ENCODE measurements at regions not wholly inside any gene's neighbourhood (a gene's known extent, or its start where the extent isn't known, plus 50 kb on each side); places are given as distances from the start of the nearest gene placed in this dataset.
"Not testable (repeated sequence)": the region's sequence is repeated elsewhere in the genome, so short reads cannot be mapped to it uniquely, and the experiment has no call there.

- not testable (repeated sequence) for H3K4me1 ChIP-seq (ENCODE audit: control insufficient read depth, insufficient read depth, low read length); H3K4me2 ChIP-seq (ENCODE audit: low read length); H3K9ac ChIP-seq (ENCODE audit: low read depth, low read length); H3K4me3 ChIP-seq (ENCODE audit: low read length); H3K9me3 ChIP-seq (replicated peaks; ENCODE audit: low read length); H3K36me3 ChIP-seq (ENCODE audit: insufficient read depth, low read length); H3K27me3 ChIP-seq (ENCODE audit: control insufficient read depth, insufficient read depth, low read length)
Observed at GRCh38 chr2:89245478-89245877, 554.0 kb downstream of the RPIA start.

- not testable (repeated sequence) for H3K4me2 ChIP-seq (ENCODE audit: low read length); H3K9me3 ChIP-seq (replicated peaks; ENCODE audit: low read length); H3K4me1 ChIP-seq (ENCODE audit: control insufficient read depth, insufficient read depth, low read length); H3K36me3 ChIP-seq (ENCODE audit: insufficient read depth, low read length); H3K9ac ChIP-seq (ENCODE audit: low read depth, low read length); H3K27me3 ChIP-seq (ENCODE audit: control insufficient read depth, insufficient read depth, low read length); H3K4me3 ChIP-seq (ENCODE audit: low read length)
Observed at GRCh38 chr2:89246027-89246426, 554.6 kb downstream of the RPIA start.

- H3K27me3 ChIP-seq (ENCODE audit: control insufficient read depth, insufficient read depth, low read length); H3K36me3 ChIP-seq (ENCODE audit: insufficient read depth, low read length): not testable (repeated sequence)
Observed at GRCh38 chr2:89246620-89247019, 555.1 kb downstream of the RPIA start.

DNA sequence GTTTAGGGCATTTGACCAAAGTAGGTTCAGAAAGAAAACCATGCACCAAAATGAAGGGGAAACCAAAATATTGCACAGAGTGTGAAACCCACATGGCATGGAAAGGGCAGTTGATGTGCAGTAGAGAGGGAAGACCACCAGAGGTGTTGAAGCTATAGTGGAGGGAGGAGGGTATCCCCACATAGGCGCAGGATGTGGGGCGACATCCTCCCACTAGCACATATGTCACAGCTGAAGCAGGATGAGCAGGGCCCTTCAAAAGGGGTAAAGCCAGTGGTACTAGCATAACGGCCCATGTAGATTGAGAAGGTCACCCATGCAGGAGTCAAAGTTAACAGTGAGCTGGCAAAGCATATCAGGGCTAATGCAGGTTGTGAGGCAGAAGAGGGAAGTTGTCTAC lies 563.5 kb downstream of the RPIA start:
- H3K36me3 ChIP-seq (ENCODE audit: insufficient read depth, low read length); H3K4me1 ChIP-seq (ENCODE audit: control insufficient read depth, insufficient read depth, low read length); H3K4me2 ChIP-seq (ENCODE audit: low read length); H3K4me3 ChIP-seq (ENCODE audit: low read length); H3K9me3 ChIP-seq (replicated peaks; ENCODE audit: low read length); H3K27me3 ChIP-seq (ENCODE audit: control insufficient read depth, insufficient read depth, low read length); H3K9ac ChIP-seq (ENCODE audit: low read depth, low read length): not testable (repeated sequence)

More at GRCh38 chr2:89246620-89247019, 555.1 kb downstream of the RPIA start:
- not testable (repeated sequence) for H3K9ac ChIP-seq (ENCODE audit: low read depth, low read length); H3K4me2 ChIP-seq (ENCODE audit: low read length); H3K9me3 ChIP-seq (replicated peaks; ENCODE audit: low read length); H3K4me3 ChIP-seq (ENCODE audit: low read length); H3K4me1 ChIP-seq (ENCODE audit: control insufficient read depth, insufficient read depth, low read length)

- H3K9ac ChIP-seq (ENCODE audit: low read depth, low read length); H3K36me3 ChIP-seq (ENCODE audit: insufficient read depth, low read length); H3K4me1 ChIP-seq (ENCODE audit: control insufficient read depth, insufficient read depth, low read length); H3K27me3 ChIP-seq (ENCODE audit: control insufficient read depth, insufficient read depth, low read length); H3K4me3 ChIP-seq (ENCODE audit: low read length); H3K4me2 ChIP-seq (ENCODE audit: low read length); H3K9me3 ChIP-seq (replicated peaks; ENCODE audit: low read length): not testable (repeated sequence)
Observed at GRCh38 chr2:89273443-89273842, 582.0 kb downstream of the RPIA start.

DNA sequence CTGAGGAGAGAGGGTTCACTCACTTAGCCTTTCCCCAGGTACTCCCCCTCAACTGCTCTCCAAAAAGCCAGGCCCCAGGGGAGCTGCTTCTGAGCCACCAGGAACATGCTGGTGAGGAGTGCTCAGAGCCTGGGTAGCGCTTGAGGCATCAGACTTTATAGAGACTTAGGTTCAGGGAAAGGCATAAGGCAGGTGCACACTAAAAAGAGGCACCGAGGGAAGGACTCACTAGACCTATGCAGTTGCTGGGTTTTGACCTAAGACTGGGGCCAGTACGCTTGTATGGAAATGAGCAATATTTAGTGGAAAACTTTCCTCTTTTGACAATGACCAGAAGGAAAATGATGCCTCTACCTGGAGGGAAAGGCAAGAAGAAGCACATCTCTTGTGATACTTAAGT lies 589.1 kb downstream of the RPIA start:
- not testable (repeated sequence) for H3K27me3 ChIP-seq (ENCODE audit: control insufficient read depth, insufficient read depth, low read length); H3K9ac ChIP-seq (ENCODE audit: low read depth, low read length); H3K9me3 ChIP-seq (replicated peaks; ENCODE audit: low read length); H3K36me3 ChIP-seq (ENCODE audit: insufficient read depth, low read length); H3K4me3 ChIP-seq (ENCODE audit: low read length); H3K4me2 ChIP-seq (ENCODE audit: low read length); H3K4me1 ChIP-seq (ENCODE audit: control insufficient read depth, insufficient read depth, low read length)

DNA sequence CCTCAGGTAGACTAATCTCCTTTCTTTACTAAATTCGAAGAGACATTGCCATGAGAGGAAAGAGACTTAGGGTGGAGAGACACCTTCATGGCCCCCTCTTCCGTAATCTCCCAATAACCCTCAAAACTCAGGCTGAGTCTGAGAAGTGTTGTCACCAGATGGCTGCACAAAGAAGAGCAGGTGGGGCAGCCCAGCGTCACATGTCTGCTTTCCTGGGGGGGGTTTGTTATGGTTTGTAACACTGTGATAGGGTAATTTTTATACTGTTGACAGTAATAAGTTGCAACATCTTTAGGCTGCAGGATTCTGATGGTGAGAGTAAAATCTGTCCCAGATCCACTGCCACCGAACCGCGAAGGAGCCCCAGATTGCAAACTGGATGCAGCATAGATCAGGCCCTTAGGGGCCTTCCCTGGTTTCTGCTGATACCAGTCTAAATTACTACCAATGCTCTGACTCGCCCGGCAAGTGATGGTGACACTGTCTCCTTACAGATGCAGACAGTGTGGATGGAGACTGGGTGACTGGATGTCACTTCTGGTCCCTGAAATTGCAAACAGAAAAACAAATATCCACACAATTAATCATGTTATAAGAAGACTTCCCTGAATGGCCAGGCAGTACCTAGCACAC lies 595.1 kb downstream of the RPIA start:
- not testable (repeated sequence) for H3K4me2 ChIP-seq (ENCODE audit: low read length); H3K4me1 ChIP-seq (ENCODE audit: control insufficient read depth, insufficient read depth, low read length); H3K4me3 ChIP-seq (ENCODE audit: low read length); H3K9ac ChIP-seq (ENCODE audit: low read depth, low read length); H3K36me3 ChIP-seq (ENCODE audit: insufficient read depth, low read length); H3K9me3 ChIP-seq (replicated peaks; ENCODE audit: low read length); H3K27me3 ChIP-seq (ENCODE audit: control insufficient read depth, insufficient read depth, low read length)

DNA sequence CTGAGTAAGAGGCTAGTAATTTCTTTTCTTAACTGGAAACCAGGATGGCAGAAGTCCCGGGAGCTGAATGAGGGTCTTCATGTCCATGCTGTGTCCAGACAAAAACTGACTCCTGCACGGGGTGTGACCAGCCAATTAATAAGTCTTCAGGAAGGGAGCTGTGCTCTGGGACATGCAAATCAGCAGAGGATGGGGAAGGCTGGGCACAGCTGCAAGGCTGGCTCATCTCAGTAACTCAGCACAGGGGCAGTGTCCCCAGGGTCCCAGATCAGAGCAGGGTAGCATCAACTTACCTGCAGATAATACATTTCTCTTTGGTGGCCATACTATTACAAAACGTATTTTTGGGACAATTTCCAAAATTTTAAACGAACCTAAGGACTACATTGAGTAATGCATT lies 595.6 kb downstream of the RPIA start:
- H3K4me2 ChIP-seq (ENCODE audit: low read length); H3K36me3 ChIP-seq (ENCODE audit: insufficient read depth, low read length); H3K4me1 ChIP-seq (ENCODE audit: control insufficient read depth, insufficient read depth, low read length); H3K27me3 ChIP-seq (ENCODE audit: control insufficient read depth, insufficient read depth, low read length); H3K4me3 ChIP-seq (ENCODE audit: low read length); H3K9me3 ChIP-seq (replicated peaks; ENCODE audit: low read length); H3K9ac ChIP-seq (ENCODE audit: low read depth, low read length): not testable (repeated sequence)

DNA sequence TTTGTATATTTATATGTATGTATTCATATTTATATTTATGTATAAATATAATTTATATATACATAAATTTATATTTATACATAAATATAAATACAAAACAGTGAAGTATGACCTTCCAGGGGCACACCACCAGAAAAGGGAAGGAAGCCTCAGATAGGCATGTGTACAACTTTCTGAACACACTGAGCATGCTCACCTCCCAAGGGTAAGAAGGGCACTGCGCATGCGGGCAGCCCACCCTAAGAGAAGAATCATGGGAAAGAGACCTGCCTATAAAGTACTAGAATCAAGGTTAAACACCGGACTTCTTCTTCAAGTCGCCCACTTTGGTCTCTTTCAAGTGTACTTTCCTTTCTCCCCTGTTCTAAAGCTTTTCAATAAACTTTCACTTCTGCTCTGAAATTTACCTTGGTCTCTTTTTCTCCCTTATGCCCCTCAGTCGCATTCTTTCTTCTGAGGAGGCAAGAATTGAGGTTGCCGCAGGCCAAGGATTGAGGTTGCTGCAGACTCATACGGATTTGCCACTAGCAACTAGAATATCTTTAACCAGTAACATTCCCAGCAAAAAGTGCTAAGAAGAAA lies 600.3 kb downstream of the RPIA start:
- H3K4me3 ChIP-seq (ENCODE audit: low read length); H3K36me3 ChIP-seq (ENCODE audit: insufficient read depth, low read length); H3K9me3 ChIP-seq (replicated peaks; ENCODE audit: low read length); H3K27me3 ChIP-seq (ENCODE audit: control insufficient read depth, insufficient read depth, low read length); H3K4me1 ChIP-seq (ENCODE audit: control insufficient read depth, insufficient read depth, low read length); H3K4me2 ChIP-seq (ENCODE audit: low read length); H3K9ac ChIP-seq (ENCODE audit: low read depth, low read length): not testable (repeated sequence)

- H3K36me3 ChIP-seq (ENCODE audit: insufficient read depth, low read length); H3K27me3 ChIP-seq (ENCODE audit: control insufficient read depth, insufficient read depth, low read length); H3K9me3 ChIP-seq (replicated peaks; ENCODE audit: low read length); H3K4me1 ChIP-seq (ENCODE audit: control insufficient read depth, insufficient read depth, low read length); H3K4me3 ChIP-seq (ENCODE audit: low read length); H3K9ac ChIP-seq (ENCODE audit: low read depth, low read length); H3K4me2 ChIP-seq (ENCODE audit: low read length): not testable (repeated sequence)
Observed at GRCh38 chr2:89293399-89293798, 601.9 kb downstream of the RPIA start.

DNA sequence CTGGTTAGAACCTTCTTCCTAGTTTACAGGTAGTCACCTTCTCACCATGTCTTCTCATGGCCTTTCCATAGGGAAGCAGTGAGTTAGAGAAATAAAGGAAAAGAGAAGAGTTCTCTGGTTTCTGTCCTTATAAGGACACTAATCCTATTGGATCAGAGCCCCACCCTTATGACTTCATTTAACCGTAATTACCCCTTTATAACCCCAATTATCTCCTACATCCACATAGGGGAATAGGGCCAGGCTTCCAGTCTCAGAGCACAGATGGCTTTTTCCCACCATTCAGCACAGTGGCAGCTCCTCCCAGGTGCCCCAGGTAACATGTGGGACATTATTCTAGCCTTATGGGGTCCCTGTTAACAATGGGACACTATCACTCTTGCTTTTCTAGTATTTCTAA lies 602.9 kb downstream of the RPIA start:
- H3K4me1 ChIP-seq (ENCODE audit: control insufficient read depth, insufficient read depth, low read length); H3K4me3 ChIP-seq (ENCODE audit: low read length); H3K9me3 ChIP-seq (replicated peaks; ENCODE audit: low read length); H3K9ac ChIP-seq (ENCODE audit: low read depth, low read length); H3K4me2 ChIP-seq (ENCODE audit: low read length); H3K27me3 ChIP-seq (ENCODE audit: control insufficient read depth, insufficient read depth, low read length); H3K36me3 ChIP-seq (ENCODE audit: insufficient read depth, low read length): not testable (repeated sequence)

DNA sequence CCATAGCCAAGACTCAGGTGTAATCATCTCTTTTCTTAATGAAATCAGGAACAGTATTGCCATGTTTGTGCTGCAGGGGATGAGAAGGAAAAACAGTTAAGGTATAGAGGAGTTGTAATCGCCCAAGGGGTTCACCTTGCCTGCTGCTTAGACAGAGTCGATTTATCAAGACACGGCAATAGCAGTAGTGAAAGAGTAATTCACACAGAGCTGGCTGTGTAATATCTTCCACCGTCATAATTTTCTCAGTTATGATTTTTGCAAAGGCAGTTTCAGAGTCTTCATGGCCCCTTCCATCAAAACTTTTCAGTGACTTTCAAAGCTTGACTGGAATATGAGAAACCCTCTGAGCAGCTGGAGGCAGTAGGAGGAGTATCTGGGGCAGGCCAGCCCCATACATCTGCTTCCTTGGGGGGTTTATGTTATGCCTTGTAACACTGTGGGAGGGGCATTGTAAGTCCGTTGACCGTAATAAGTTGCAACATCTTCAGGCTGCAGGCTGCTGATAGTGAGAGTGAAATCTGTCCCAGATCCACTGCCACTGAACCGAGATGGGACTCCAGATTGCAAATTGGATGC lies 605.4 kb downstream of the RPIA start:
- H3K4me2 ChIP-seq (ENCODE audit: low read length); H3K9me3 ChIP-seq (replicated peaks; ENCODE audit: low read length); H3K9ac ChIP-seq (ENCODE audit: low read depth, low read length); H3K27me3 ChIP-seq (ENCODE audit: control insufficient read depth, insufficient read depth, low read length); H3K4me3 ChIP-seq (ENCODE audit: low read length); H3K4me1 ChIP-seq (ENCODE audit: control insufficient read depth, insufficient read depth, low read length); H3K36me3 ChIP-seq (ENCODE audit: insufficient read depth, low read length): not testable (repeated sequence)

Measured in skeletal muscle satellite cell (primary cell).